SU-DHL-6 (cell line): ENCODE measurements at regions not wholly inside any gene's neighbourhood (a gene's known extent, or its start where the extent isn't known, plus 50 kb on each side); places are given as distances from the start of the nearest gene placed in this dataset.

ENCODE experiments used
- H2AFZ ChIP-seq: fragments of 200-600 bp; sonication (generic); 2 replicates; pipeline ENCODE4 v1.6.1; 2014; ENCODE audit warnings: low read depth, mild to moderate bottlenecking, moderate library complexity, mixed read lengths, antibody characterized with exemption, low read length; ENCODE audit not compliant: severe bottlenecking
- H3F3A ChIP-seq: fragments of 200-600 bp; shearing (Covaris generic); 2 replicates; pipeline ENCODE4 v1.6.0; 2016; ENCODE audit warnings: antibody characterized with exemption, mild to moderate bottlenecking; ENCODE audit not compliant: insufficient read depth
- H3K27ac ChIP-seq: fragments of 200-600 bp; sonication (generic); 2 replicates; pipeline ENCODE4 v1.5.1; 2016; ENCODE audit warnings: low read depth, mild to moderate bottlenecking, low read length, moderate library complexity, mixed read lengths
- H3K27me3 ChIP-seq: fragments of 200-600 bp; sonication (generic), shearing (Covaris generic); 2 replicates; pipeline ENCODE4 v1.6.0; 2014; ENCODE audit warnings: mild to moderate bottlenecking, low read length
- H3K36me3 ChIP-seq: fragments of 200-600 bp; sonication (generic); 2 replicates; pipeline ENCODE4 v1.6.1; 2014; ENCODE audit warnings: mild to moderate bottlenecking, low read length, mixed read lengths
- H3K4me2 ChIP-seq: fragments of 300-600, 200-600 bp; shearing (Covaris generic), sonication (generic); 2 replicates; pipeline ENCODE4 v1.6.0; 2014; ENCODE audit warnings: low read length, low read depth, mild to moderate bottlenecking; ENCODE audit not compliant: poor library complexity, severe bottlenecking
- H3K4me3 ChIP-seq: fragments of 200-600 bp; sonication (generic); 2 replicates; pipeline ENCODE4 v1.5.1; 2014; ENCODE audit warnings: antibody characterized with exemption, low read length, mild to moderate bottlenecking, mixed read lengths; ENCODE audit not compliant: insufficient read depth, poor library complexity, severe bottlenecking
- H3K79me2 ChIP-seq: fragments of 200-600 bp; sonication (generic); 2 replicates; pipeline ENCODE4 v1.6.1; 2014; ENCODE audit warnings: mild to moderate bottlenecking, low read length, moderate library complexity; ENCODE audit not compliant: insufficient read depth
- H3K9ac ChIP-seq: fragments of 200-600 bp; sonication (generic); 2 replicates; pipeline ENCODE4 v1.7.0; 2014; ENCODE audit warnings: mild to moderate bottlenecking, low read length
- H3K9me2 ChIP-seq: fragments of 200-600 bp; sonication (generic); replicated peaks from 2 replicates; pipeline ENCODE4 v1.6.1; 2014; ENCODE audit warnings: low read length; ENCODE audit not compliant: insufficient read depth
- H3K9me3 ChIP-seq: fragments of 200-600 bp; sonication (generic); 2 replicates; pipeline ENCODE4 v1.6.1; 2014; ENCODE audit warnings: low read length, mixed read lengths; ENCODE audit not compliant: insufficient read depth
- H4K20me1 ChIP-seq: fragments of 200-600 bp; sonication (generic); 2 replicates; pipeline ENCODE4 v1.6.1; 2014; ENCODE audit warnings: low read depth, mild to moderate bottlenecking, antibody characterized with exemption, low read length, moderate library complexity, mixed read lengths
- EZH2phosphoT487 ChIP-seq: fragments of 200-600 bp; sonication (generic), shearing (Covaris generic); conservative IDR thresholded peaks from 2 replicates; pipeline ENCODE4 v1.6.1; 2018; ENCODE audit warnings: mild to moderate bottlenecking, antibody characterized with exemption, low read length, moderate library complexity, mixed read lengths
- TF ChIP-seq, protein P1 (sequence below): fragments of 200-600 bp; sonication (generic); IDR thresholded peaks from one replicate; pipeline ENCODE4 v1.5.1; 2017; ENCODE audit warnings: antibody characterized with exemption, mild to moderate bottlenecking, low read length, moderate library complexity; ENCODE audit not compliant: insufficient read depth, poor library complexity, severe bottlenecking

DNA sequence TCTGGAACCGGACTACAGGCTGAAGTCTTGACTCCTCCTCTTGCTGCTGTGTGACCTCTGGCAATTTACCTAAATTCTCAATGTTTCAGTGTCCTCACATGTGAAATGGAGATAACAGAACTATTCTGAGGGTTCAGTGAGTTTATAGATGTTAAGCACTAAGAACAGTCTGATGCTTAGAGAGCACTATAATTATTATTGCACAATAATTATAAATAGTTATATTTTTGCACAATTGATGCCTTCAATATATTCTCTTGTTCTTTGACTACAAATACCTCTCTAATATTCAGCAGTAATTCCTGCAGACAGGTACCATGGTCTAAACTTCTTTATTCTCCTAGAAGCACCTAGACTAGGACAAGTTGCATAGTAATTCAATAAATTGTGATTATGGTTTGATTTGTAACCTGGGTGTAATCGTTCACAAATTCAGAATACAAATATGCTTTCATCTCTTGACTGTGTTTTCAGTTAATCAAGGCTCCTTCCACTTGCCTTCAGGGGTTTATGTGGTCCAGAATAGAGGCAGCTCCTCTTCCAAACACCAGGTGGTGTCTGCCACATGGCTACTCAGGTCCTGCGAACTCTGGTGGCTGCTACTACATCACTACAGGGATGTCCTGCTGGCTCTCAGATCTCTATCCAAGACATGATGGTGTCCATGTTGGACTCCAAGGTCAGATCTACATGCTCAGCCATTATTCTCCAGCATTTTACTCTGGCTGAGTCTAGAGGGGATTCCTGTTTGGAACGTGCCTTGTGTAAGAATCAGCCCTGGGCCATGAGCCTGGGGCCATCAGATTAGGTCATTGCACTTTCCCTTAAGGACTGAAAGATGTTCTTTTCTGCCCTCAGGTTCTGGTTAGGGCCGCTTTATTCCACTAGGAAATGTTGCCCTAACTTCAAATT lies 103.4 kb downstream of the QRFPR start:
- Histone ChIP-seq H3K79me2 (no peaks in the 10 kb centered on the region), H3K9ac (no peak overlapping the region), H3K27me3 (no peaks in the 10 kb centered on the region), H2AFZ (no peak overlapping the region), H3K9me3 (no peaks in the 10 kb centered on the region), H3K4me3 (no peak overlapping the region), H3K4me2 (no peak overlapping the region), H3K27ac (no peak overlapping the region), H3F3A (no peaks in the 10 kb centered on the region), H4K20me1 (no peaks in the 10 kb centered on the region), H3K36me3 (no peaks in the 10 kb centered on the region), H3K9me2 (no peaks in the 10 kb centered on the region)
- TF ChIP-seq, protein P1, sequence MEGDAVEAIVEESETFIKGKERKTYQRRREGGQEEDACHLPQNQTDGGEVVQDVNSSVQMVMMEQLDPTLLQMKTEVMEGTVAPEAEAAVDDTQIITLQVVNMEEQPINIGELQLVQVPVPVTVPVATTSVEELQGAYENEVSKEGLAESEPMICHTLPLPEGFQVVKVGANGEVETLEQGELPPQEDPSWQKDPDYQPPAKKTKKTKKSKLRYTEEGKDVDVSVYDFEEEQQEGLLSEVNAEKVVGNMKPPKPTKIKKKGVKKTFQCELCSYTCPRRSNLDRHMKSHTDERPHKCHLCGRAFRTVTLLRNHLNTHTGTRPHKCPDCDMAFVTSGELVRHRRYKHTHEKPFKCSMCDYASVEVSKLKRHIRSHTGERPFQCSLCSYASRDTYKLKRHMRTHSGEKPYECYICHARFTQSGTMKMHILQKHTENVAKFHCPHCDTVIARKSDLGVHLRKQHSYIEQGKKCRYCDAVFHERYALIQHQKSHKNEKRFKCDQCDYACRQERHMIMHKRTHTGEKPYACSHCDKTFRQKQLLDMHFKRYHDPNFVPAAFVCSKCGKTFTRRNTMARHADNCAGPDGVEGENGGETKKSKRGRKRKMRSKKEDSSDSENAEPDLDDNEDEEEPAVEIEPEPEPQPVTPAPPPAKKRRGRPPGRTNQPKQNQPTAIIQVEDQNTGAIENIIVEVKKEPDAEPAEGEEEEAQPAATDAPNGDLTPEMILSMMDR = no peak
- no peak for TF ChIP-seq EZH2phosphoT487

DNA sequence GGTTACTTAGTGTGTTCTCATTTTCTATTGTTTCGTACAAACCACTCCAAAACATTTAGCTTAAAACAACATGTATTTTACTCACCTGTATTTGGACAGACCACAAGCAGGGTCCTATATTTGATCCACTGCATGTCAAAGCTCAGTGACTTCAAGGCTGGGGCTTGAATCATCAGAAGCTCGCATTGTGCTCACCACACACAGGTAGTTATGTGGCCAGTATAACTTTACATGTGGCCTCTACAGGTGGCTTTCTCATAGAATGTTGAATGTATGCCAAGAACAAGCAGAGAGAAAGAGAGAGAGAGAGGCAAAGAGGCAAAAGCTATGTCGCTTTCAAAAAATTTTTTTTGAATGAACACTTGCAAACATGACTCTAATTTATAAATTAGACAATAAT lies 107.6 kb downstream of the QRFPR start:
- Histone ChIP-seq H3K9ac (no peak overlapping the region), H3K79me2 (no peaks in the 10 kb centered on the region), H2AFZ (no peak overlapping the region), H3K4me3 (no peak overlapping the region), H3K9me3 (no peaks in the 10 kb centered on the region), H3K9me2 (no peaks in the 10 kb centered on the region), H4K20me1 (no peaks in the 10 kb centered on the region), H3K27me3 (no peaks in the 10 kb centered on the region), H3F3A (no peaks in the 10 kb centered on the region), H3K27ac (no peak overlapping the region), H3K4me2 (no peak overlapping the region), H3K36me3 (no peaks in the 10 kb centered on the region)
- TF ChIP-seq EZH2phosphoT487 = no peak
- TF ChIP-seq, protein P1 = no peak

DNA sequence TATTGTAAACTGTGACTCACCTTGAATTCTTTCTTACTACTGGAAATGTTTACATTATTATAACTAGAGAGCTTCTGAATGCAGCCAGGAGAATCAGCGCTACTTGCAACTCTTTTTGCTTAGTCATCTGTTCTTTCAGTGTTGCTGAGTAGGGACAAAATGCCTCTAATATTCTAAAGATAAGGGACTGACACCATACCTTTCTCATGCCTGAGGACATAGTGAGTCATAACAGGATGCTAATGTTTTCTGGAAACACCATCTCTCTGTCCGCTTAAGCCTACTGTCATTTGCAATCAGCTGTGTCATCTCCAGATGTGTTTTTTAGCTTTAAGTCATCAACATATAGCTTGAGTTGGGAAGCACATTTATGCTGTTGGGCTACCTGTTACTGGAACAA lies 108.3 kb downstream of the QRFPR start:
- no peaks in the 10 kb centered on the region for H3K9me3 ChIP-seq
- no peak overlapping the region for H2AFZ ChIP-seq
- no peaks in the 10 kb centered on the region for H4K20me1 ChIP-seq
- H3F3A ChIP-seq = no peaks in the 10 kb centered on the region
- H3K27ac ChIP-seq = no peak overlapping the region
- H3K4me2 ChIP-seq = no peak overlapping the region
- no peaks in the 10 kb centered on the region for H3K79me2 ChIP-seq
- no peaks in the 10 kb centered on the region for H3K27me3 ChIP-seq
- H3K9me2 ChIP-seq = no peaks in the 10 kb centered on the region
- H3K4me3 ChIP-seq = no peak overlapping the region
- TF ChIP-seq, protein P1 = no peak
- TF ChIP-seq EZH2phosphoT487 = no peak
- H3K9ac ChIP-seq = no peak overlapping the region
- no peaks in the 10 kb centered on the region for H3K36me3 ChIP-seq
